Immature natural killer cell (primary cell): ENCODE measurements at regions not wholly inside any gene's neighbourhood (a gene's known extent, or its start where the extent isn't known, plus 50 kb on each side); places are given as distances from the start of the nearest gene placed in this dataset.

Source experiments
- DNase-seq, 3 donors: peaks; one replicate each; pipeline ENCODE4 v3.0.0; 2022; ENCODE audit warnings: mixed read lengths in 1 of 3
- H3K27ac Mint-ChIP-seq, 6 donors: one replicate each; pipeline ENCODE4 v1.8.0; 2020; ENCODE audit warnings: mixed read lengths in 6 of 6, mild to moderate bottlenecking in 5 of 6, inconsistent platforms in 4 of 6, moderate library complexity in 3 of 6
- H3K27me3 Mint-ChIP-seq, 3 donors: one replicate each; pipeline ENCODE4 v1.8.0; 2020 to 2021; ENCODE audit warnings: low read depth in 3 of 3, mild to moderate bottlenecking in 3 of 3, mixed read lengths in 3 of 3, moderate library complexity in 3 of 3, inconsistent platforms in 1 of 3
- H3K36me3 Mint-ChIP-seq, 3 donors: one replicate each; pipeline ENCODE4 v1.8.0; 2020; ENCODE audit warnings: mixed read lengths in 3 of 3, inconsistent platforms in 2 of 3, mild to moderate bottlenecking in 2 of 3
- H3K4me1 Mint-ChIP-seq, 2 donors: one replicate each; pipeline ENCODE4 v1.8.0; 2020; ENCODE audit warnings: inconsistent platforms in 2 of 2, mild to moderate bottlenecking in 2 of 2, mixed read lengths in 2 of 2, moderate library complexity in 1 of 2
- H3K4me3 Mint-ChIP-seq, 5 donors: one replicate each; pipeline ENCODE4 v1.8.0; 2020; ENCODE audit warnings: mild to moderate bottlenecking in 5 of 5, mixed read lengths in 5 of 5, inconsistent platforms in 3 of 5, moderate library complexity in 3 of 5
- H3K9me3 Mint-ChIP-seq, 6 donors: one replicate each; pipeline ENCODE4 v1.8.0; 2020; ENCODE audit warnings: mild to moderate bottlenecking in 6 of 6, mixed read lengths in 6 of 6, inconsistent platforms in 4 of 6, moderate library complexity in 3 of 6

DNA sequence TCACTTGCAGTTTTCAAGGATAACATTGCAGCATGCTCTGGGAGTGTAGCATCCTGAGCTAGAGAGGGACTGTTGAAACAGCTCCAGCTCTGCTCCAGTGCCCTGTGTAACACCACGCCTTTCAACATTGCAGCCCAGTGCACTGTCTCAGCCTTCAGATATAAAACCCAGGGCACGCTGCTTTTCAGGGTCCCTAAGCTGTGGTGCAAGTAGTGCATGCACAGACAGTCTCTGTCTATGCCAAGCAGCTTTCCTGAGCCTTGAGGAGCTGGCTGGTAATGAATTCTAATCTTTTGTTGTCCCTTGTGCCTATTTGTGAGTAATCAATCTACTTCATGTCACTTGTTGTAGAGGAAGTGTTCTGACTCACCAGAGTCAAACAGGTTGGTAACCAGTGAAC is 897.0 kb downstream of the ARAP2 start:
- Mint-ChIP-seq H3K9me3 (peaks cover 7 to 42% (median 9%) of the 10 kb centered on the region in 6 donors), H3K4me3 (no peak overlapping the region), H3K4me1 (no peaks in the 10 kb centered on the region), H3K27me3 (no peaks in the 10 kb centered on the region), H3K27ac (no peak overlapping the region), H3K36me3 (no peaks in the 10 kb centered on the region)
- DNase-seq: no peak

DNA sequence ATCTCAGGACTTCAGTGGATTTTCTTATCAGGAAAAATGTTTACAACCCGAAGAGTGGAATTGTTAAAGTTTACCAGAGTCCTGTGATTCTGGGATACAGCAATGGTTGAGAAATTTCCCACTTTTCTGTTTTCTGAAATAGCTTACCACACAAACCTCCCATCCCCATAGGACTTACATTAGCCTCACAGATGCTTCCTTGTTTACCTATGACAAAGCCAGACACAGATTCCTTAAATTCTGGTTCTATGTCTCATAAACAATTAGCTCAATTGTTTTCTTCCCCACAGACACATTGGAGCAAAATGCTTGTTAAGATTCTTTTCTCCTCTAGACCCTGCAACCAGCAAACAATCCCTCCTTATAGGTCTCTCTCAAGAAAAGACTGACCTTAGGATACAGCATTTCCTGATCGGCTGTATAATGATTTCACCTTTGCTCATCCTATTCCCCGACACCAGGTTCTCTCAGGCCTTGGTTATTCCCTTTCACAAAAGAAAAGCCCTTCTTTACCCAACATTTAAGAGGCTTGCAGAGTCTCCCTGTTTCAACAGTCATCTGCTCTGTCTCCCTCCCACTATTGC is 886.2 kb downstream of the ARAP2 start:
- Mint-ChIP-seq H3K4me3 (no peak overlapping the region), H3K27me3 (no peaks in the 10 kb centered on the region), H3K9me3 (peaks cover 2 to 15% (median 9%) of the 10 kb centered on the region in 6 donors), H3K36me3 (peaks cover 0 to 2% (median 0%) of the 10 kb centered on the region in 3 donors), H3K4me1 (no peaks in the 10 kb centered on the region), H3K27ac (no peak overlapping the region)
- DNase-seq: no peak

- Mint-ChIP-seq H3K36me3 (peaks cover 0 to 2% (median 0%) of the 10 kb centered on the region in 3 donors), H3K9me3 (peaks cover 6 to 28% (median 15%) of the 10 kb centered on the region in 6 donors), H3K27ac (no peak overlapping the region), H3K4me1 (no peaks in the 10 kb centered on the region), H3K27me3 (peaks cover 0 to 5% (median 0%) of the 10 kb centered on the region in 3 donors), H3K4me3 (no peak overlapping the region)
- no peak for DNase-seq
These were observed 879.9 kb downstream of the ARAP2 start for GRCh38 chr4:35364321-35364870.

- H3K4me1 Mint-ChIP-seq: no peaks in the 10 kb centered on the region
- peaks cover 5 to 32% (median 15%) of the 10 kb centered on the region in 6 donors for H3K9me3 Mint-ChIP-seq
These were observed 879.1 kb downstream of the ARAP2 start for GRCh38 chr4:35365186-35365585.

GRCh38 chr4:35399912-35400311 is 844.4 kb downstream of the ARAP2 start:
- H3K27ac Mint-ChIP-seq: no peak overlapping the region
- DNase-seq: no peak
- H3K4me3 Mint-ChIP-seq: no peak overlapping the region
- no peaks in the 10 kb centered on the region for H3K4me1 Mint-ChIP-seq
- H3K9me3 Mint-ChIP-seq: peaks cover 0 to 11% (median 4%) of the 10 kb centered on the region in 6 donors
- H3K36me3 Mint-ChIP-seq: no peaks in the 10 kb centered on the region
- no peaks in the 10 kb centered on the region for H3K27me3 Mint-ChIP-seq

More at GRCh38 chr4:35365186-35365585, 879.1 kb downstream of the ARAP2 start:
- peaks cover 0 to 2% (median 0%) of the 10 kb centered on the region in 3 donors for H3K36me3 Mint-ChIP-seq
- peaks cover 0 to 5% (median 0%) of the 10 kb centered on the region in 3 donors for H3K27me3 Mint-ChIP-seq
- no peak for DNase-seq
- H3K27ac Mint-ChIP-seq: no peak overlapping the region
- no peak overlapping the region for H3K4me3 Mint-ChIP-seq

DNA sequence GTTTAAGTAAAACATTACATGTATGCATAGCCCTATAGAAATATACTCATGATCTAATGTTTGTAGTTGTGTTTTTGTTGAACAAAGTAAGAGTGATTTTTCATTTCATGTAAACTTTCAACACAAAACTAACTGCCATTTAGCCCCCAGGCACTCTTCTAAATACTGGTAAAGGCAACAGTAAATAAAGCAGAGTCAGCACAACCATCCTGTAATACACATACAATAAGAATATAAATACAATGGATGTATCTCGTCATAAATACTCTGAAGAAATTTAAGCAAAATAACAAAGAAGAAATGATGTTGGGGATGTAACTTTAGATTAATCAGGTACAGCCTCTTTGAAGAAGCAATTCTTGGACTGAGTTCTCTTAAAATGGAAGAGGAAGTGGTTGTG is 821.2 kb downstream of the ARAP2 start:
- no peak for DNase-seq
- Mint-ChIP-seq H3K9me3 (peaks cover 1 to 11% (median 4%) of the 10 kb centered on the region in 6 donors), H3K27me3 (no peaks in the 10 kb centered on the region), H3K4me1 (no peaks in the 10 kb centered on the region), H3K4me3 (no peak overlapping the region), H3K27ac (no peak overlapping the region), H3K36me3 (no peaks in the 10 kb centered on the region)

DNA sequence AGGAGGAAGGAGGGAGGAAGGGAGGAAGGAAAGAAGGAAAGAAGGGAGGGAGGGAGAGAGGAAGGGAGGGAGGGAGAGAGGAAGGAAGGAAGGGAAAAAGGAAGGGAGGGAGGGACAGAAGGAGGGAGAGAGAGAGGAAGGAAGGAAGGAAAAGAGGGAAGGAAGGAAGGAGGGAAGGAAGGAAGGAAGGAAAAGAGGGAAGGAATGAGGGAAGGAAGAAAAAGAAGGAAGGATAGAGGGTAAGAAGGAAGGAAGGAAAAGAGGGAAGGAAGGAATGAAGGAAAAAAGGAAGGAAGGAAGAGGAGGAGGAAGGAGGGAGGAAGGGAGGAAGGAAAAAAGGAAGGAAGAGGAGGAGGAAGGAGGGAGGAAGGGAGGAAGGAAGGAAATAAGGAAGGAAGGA is 796.8 kb downstream of the ARAP2 start:
- H3K27me3 Mint-ChIP-seq: peaks cover 0 to 8% (median 1%) of the 10 kb centered on the region in 3 donors

DNA sequence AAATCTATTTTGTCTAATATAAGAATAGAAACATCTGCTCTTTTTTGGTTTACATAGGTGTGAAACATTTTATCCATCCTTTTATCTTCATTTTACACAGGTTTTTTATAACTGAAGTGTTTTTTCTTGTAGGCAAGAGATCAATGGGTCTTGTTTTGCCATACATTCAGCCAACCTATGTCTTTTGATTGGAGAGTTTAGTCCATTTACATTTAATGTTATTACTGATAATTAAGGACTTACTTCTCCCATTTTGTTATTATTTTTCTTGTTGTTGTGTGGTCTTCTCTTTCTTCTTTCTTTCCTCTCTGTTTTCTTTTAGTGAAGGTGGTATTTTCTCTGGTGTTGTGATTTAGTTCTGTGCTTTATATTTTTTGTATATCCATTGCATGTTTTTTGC is 785.3 kb downstream of the ARAP2 start:
- Mint-ChIP-seq H3K27me3 (no peaks in the 10 kb centered on the region), H3K27ac (no peak overlapping the region), H3K9me3 (peaks cover 4 to 31% (median 7%) of the 10 kb centered on the region in 6 donors), H3K4me3 (no peak overlapping the region), H3K36me3 (no peaks in the 10 kb centered on the region), H3K4me1 (no peaks in the 10 kb centered on the region)
- no peak for DNase-seq

More for the DNA sequence above, 796.8 kb downstream of the ARAP2 start:
- no peak for DNase-seq
- Mint-ChIP-seq H3K27ac (no peak overlapping the region), H3K9me3 (peaks cover 3 to 27% (median 12%) of the 10 kb centered on the region in 6 donors), H3K4me1 (no peaks in the 10 kb centered on the region), H3K4me3 (no peak overlapping the region), H3K36me3 (no peaks in the 10 kb centered on the region)

GRCh38 chr4:35461931-35462659 is 782.2 kb downstream of the ARAP2 start:
- Mint-ChIP-seq H3K4me1 (no peaks in the 10 kb centered on the region), H3K27ac (no peak overlapping the region), H3K27me3 (no peaks in the 10 kb centered on the region), H3K36me3 (no peaks in the 10 kb centered on the region), H3K4me3 (no peak overlapping the region), H3K9me3 (peaks cover 2 to 36% (median 7%) of the 10 kb centered on the region in 6 donors)
- no peak for DNase-seq

DNA sequence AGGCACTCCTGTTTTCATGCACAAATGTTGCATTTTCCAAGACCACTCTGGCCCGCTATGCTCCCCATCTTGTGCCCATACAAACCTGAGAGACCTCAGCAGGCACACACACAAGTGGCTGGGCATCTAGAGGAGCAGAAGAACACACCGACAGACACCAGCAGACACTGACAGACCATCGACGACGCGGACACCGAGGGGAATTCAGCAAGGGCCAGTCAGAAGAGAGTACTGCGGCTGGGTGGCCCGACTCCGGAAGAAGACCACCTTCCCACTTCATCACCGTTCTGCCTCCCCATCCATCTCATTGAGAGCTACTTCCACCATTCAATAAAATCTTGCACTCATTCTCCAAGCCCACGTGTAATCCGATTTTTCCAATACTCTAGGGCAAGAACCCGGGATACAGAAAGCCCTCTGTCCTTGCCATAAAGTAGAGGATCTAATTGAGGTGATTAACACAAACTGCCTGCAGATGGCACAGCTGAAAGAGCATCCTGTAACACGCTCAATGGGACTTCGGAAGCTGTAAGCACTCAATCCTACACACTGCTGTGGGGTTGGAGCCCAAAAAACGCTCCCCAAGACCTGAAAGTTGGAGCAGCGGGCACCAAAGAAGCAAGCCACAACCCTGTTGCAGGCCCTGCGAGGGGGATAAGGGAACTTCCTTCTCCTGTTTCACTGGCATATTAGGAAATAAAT is 780.9 kb downstream of the ARAP2 start:
- no peaks in the 10 kb centered on the region for H3K4me1 Mint-ChIP-seq
- H3K9me3 Mint-ChIP-seq: peaks cover 2 to 28% (median 7%) of the 10 kb centered on the region in 6 donors
- DNase-seq: no peak
- no peak overlapping the region for H3K4me3 Mint-ChIP-seq
- H3K27ac Mint-ChIP-seq: no peak overlapping the region
- H3K36me3 Mint-ChIP-seq: no peaks in the 10 kb centered on the region
- H3K27me3 Mint-ChIP-seq: no peaks in the 10 kb centered on the region

GRCh38 chr4:35464964-35465528 is 779.3 kb downstream of the ARAP2 start:
- Mint-ChIP-seq H3K27ac (no peak overlapping the region), H3K27me3 (no peaks in the 10 kb centered on the region), H3K4me3 (no peak overlapping the region), H3K36me3 (no peaks in the 10 kb centered on the region), H3K4me1 (no peaks in the 10 kb centered on the region), H3K9me3 (peaks cover 0 to 19% (median 6%) of the 10 kb centered on the region in 6 donors)
- DNase-seq: no peak

DNA sequence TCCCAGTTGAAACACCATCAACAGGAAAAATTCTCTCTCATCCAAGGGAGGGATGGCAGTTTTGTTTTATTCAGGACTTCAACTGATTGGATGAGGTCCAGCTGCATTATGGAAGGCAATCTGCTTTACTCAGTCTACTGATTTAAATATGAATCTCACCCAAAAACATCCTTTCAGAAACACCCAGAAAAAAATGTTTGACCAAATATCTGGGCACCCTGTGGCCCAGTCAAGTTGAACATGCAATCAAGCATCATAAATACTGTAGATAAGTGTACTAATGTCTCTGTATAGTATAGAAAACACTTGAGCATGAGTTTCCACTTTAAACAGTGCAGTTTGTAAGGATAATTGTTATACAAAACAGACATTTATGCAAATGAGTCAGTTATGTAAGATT is 753.2 kb downstream of the ARAP2 start:
- H3K4me1 Mint-ChIP-seq: no peaks in the 10 kb centered on the region
- no peak overlapping the region for H3K4me3 Mint-ChIP-seq
- H3K9me3 Mint-ChIP-seq: peaks cover 0 to 13% (median 0%) of the 10 kb centered on the region in 6 donors
- no peak for DNase-seq
- no peaks in the 10 kb centered on the region for H3K36me3 Mint-ChIP-seq
- H3K27me3 Mint-ChIP-seq: no peaks in the 10 kb centered on the region
- H3K27ac Mint-ChIP-seq: no peak overlapping the region

DNA sequence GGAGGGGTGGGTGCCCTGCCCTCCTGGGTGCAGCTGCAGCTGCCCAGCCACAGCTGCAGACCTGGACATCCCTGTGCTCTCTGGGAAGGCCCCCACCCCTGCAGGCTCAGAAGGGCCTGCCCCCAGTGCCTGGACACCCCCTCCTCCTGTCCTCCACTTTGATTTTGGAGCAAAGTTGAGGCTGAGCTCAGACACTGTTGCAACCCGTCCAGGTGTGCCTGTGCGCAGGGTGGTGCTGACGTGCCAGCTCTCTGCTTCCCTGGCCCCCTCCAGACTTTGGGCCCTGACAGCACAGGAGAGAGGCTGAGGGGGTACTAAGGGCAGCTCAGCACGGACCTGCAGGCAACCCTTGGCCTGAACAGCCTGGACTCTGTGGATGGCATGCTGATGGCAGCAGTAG is 750.3 kb downstream of the ARAP2 start:
- Mint-ChIP-seq H3K36me3 (no peaks in the 10 kb centered on the region), H3K27ac (no peak overlapping the region), H3K4me1 (no peaks in the 10 kb centered on the region), H3K9me3 (peaks cover 0 to 7% (median 0%) of the 10 kb centered on the region in 6 donors), H3K4me3 (no peak overlapping the region), H3K27me3 (no peaks in the 10 kb centered on the region)
- DNase-seq: no peak

DNA sequence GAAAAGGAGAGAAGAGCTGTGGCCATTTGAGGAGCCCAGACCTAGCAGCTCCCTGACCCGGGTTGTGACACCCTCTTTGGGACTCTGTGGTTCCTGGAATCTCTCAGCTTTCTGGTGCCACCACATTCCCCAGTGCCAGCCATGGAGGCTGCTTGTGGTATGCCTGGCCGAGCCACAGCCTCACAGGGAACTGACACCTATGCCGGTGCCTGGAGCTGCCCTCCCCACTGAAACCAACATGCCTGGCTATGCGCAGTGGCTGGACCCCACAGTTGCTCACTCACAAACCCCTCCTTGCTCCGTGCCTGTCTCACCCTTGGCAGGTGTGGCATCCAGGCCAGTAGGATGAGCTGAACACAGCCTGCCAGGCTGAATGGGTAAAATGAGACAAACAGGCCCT is 749.4 kb downstream of the ARAP2 start:
- DNase-seq: no peak
- no peak overlapping the region for H3K4me3 Mint-ChIP-seq
- no peaks in the 10 kb centered on the region for H3K9me3 Mint-ChIP-seq
- H3K27me3 Mint-ChIP-seq: no peaks in the 10 kb centered on the region
- H3K4me1 Mint-ChIP-seq: no peaks in the 10 kb centered on the region
- no peak overlapping the region for H3K27ac Mint-ChIP-seq
- H3K36me3 Mint-ChIP-seq: no peaks in the 10 kb centered on the region
